GM21723 (cell line): ENCODE measurements at regions not wholly inside any gene's neighbourhood (a gene's known extent, or its start where the extent isn't known, plus 50 kb on each side); places are given as distances from the start of the nearest gene placed in this dataset.

ENCODE experiments used
- ATAC-seq: cut with Tn5 transposase; IDR thresholded peaks from one replicate; pipeline ENCODE4 v1.9.1; 2021; ENCODE audit warnings: mild to moderate bottlenecking, moderate library complexity; ENCODE audit not compliant: unreplicated experiment

DNA sequence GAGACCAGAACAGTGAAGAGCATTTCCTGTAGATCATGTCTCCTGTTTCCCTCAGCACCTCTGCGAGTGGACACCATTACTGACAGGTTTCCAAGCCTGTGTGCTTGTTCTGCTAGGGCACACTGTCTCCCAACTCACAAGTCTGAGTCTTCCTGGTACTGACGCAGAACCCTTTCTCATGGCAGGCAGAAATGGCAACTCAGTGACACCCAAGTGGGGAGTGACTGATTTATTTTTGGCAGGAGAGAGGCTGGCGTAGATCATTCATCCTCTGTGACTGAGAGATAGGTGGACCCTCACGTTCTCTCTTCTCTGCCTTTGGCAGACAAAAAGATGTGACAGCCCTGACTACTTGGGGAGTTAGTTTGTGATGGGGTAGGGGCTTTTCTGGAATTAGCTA lies 183.4 kb downstream of the RFC3 start:
- ATAC-seq = no peak

DNA sequence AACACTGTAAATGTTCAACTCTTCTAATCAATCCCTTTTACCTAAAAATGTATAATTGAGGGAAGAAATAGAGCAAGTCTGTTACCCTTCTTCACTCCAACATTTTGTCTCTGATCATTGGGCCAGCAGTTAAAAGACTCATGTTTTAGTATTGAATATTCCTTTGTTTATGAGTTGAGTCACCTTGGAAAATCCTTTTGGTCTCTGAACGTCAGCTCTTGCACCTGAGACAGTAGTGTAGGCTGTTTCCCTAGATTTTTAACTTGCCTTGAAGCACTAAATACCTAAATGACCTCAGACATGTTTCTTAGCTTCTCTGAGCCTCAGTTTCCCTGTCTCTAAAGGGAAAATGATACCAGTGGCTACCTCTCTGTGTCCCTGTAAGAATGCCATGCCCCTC lies 184.2 kb downstream of the RFC3 start:
- no peak for ATAC-seq

GRCh38 chr13:34002924-34003323 lies 185.0 kb downstream of the RFC3 start:
- ATAC-seq = no peak

GRCh38 chr13:34003656-34004055 lies 185.7 kb downstream of the RFC3 start:
- ATAC-seq = no peak

DNA sequence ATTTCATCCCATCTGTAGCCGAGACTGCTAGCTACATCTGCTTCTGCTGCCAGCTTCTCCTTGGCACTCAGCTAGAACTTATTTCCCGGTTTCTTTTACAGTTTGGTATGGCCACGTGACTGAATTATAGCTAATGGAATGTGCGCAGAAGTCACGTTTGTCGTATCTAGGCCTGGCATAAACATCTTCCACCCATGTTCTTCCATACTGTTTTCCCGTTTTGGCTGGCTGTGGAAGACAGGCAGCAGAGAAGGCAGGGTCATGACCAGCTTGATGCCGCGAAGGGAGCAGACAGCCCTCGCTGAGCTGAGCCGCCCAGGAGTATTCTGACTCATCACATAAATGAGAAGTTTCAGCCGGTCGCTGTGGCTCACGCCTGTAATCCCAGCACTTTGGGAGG lies 186.7 kb downstream of the RFC3 start:
- ATAC-seq = no peak

- ATAC-seq = no peak
These were observed 188.1 kb downstream of the RFC3 start for GRCh38 chr13:34006011-34006410.

DNA sequence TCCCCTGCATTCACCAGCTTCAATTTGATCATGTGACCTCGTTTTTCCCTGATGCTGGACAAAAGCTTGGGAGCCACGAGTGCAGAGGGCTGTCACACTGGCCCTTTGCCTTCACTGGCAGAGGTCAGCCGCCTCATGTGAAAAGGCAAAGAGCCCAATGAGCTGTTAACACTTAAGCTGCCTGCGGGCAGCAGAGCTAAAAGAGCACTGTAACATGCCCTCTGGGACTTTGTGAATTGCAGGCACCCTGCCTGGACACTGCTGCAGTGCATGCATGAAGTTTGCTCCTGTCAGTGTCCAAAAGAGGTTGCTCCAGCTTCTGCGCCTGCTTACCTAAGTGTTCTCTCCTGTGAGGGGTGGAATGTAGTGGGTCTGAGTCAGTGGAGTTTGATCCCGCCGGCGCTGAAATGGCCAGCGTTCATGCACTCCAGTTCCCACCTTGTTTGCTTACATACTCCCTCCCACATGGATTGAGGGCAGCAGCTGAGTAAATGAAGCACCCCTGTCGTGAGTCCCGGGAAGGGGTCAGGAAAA lies 193.7 kb downstream of the RFC3 start:
- no peak for ATAC-seq

GRCh38 chr13:34012382-34012781 lies 194.4 kb downstream of the RFC3 start:
- no peak for ATAC-seq

DNA sequence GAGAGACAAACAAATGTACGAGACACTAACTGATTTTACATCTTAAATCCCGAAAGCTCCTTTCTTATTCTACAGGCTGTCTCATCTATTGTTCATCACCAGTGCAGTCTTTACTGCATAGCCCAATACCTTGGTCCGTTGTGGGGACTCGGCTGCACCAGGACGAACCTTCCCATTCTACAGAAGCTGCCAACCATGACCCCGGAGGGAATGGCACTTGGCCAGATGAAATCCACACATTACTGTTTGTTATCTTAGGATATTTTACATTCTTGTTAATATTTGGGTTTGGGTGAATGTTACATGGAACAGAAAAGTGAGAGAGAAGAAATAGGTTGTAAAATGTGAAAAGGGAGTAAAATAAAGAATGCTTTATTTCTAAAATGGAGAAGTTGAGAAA lies 195.1 kb downstream of the RFC3 start:
- ATAC-seq = no peak

- no peak for ATAC-seq
These were observed 199.3 kb downstream of the RFC3 start for GRCh38 chr13:34017231-34017630.

- ATAC-seq = no peak
These were observed 201.9 kb downstream of the RFC3 start for GRCh38 chr13:34019870-34020269.

GRCh38 chr13:34020388-34020787 lies 202.4 kb downstream of the RFC3 start:
- no peak for ATAC-seq

GRCh38 chr13:34021619-34022018 lies 203.7 kb downstream of the RFC3 start:
- ATAC-seq = no peak

DNA sequence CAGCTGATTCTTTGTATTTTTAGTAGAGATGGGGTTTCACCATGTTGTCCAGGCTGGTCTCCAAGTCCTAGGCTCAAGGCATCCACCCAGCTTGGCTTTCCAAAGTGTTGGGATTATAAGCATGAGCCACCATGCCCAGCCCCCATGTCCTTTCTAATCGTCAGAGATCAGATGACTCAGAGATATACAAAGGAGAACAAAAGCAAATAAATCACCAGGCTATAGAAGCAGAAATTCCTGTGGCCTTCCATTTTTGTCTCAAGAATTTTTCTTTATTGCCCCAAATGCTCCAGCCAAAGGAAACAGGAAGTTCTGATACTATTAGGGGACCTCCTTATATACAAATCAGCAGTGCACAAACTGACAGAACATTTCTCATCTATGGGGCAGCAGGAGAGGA lies 207.8 kb downstream of the RFC3 start:
- no peak for ATAC-seq

GRCh38 chr13:34026308-34026707 lies 208.4 kb downstream of the RFC3 start:
- ATAC-seq = no peak

DNA sequence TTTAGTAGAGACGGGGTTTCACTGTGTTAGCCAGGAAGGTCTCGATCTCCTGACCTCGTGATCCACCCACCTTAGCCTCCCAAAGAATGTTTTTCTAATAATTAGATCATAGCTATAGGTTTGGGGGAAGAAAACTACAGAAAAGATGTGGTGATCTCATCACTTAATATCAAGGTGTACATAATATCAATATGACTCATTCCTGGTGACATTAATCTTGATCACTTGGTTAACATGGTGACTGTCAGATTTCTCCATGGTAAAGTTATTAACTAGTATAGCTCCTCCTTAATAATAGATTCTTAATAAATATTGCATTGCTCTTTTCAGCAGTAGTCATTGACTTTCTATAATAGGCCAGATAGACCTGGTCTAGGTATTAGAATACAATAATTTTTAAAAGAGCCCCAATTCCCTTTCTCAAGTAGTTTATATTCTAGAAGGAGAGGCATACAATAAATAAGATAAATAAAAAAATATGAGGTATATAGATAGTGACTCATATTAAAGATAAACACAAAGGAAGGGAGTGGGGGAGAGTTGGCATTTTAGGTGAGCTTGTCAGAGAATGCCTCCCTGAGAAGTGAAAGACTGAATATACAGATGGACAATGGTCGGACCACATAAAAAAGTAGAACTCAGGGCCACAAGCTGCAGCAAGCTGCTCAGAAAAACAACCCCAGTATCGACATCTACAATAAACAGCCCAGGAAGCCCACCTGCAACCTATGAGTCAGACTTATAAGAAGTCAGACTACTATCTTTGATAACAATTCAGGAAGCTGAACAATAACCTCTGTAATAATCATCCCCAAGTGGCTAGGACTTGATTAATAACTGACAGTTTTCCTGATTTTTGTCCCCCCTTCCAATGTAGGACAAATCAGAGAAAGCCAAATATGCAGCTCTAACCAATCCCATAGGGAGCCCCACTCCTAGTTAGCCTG lies 210.8 kb downstream of the RFC3 start:
- ATAC-seq = no peak

- no peak for ATAC-seq
These were observed 212.8 kb downstream of the RFC3 start for GRCh38 chr13:34030782-34031181.

DNA sequence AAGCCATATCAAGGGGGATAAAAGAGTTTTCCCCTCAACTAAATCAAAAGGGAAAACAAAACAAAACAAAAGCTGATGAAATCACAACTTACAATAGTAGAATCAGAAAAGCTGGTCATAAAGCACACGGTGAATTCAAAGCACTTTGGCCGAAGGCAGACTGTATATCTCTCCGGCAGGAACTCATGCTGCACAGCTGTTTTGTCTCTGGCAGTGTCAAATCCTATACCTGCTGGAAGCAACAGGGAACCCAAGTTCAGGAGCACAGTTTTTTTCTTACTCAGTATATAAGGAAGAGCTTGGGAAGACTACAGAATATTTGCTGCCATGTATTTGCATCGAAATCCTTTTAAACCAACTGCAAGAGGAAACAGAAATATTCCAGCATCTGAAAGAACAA lies 213.7 kb downstream of the RFC3 start:
- ATAC-seq = no peak

- ATAC-seq = no peak
These were observed 216.5 kb downstream of the RFC3 start for GRCh38 chr13:34034411-34034810.

DNA sequence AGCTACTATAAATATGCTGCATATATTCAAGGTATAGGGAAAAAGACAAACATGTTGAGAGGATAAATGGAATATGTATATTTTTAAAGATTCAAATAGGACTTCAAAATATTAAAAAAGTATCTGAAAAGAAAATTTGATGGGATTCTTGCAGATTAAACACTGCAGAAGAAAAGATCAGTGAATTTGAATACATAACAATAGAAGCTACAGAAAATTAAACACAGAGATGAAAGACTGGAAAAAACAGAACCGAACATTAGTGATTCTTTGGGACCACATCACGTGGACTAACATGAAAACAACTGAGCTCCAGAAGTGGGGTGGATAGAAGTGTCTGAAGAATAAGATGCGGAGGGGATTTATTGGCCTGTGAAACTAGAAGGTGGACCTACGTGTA lies 217.2 kb downstream of the RFC3 start:
- ATAC-seq = no peak

DNA sequence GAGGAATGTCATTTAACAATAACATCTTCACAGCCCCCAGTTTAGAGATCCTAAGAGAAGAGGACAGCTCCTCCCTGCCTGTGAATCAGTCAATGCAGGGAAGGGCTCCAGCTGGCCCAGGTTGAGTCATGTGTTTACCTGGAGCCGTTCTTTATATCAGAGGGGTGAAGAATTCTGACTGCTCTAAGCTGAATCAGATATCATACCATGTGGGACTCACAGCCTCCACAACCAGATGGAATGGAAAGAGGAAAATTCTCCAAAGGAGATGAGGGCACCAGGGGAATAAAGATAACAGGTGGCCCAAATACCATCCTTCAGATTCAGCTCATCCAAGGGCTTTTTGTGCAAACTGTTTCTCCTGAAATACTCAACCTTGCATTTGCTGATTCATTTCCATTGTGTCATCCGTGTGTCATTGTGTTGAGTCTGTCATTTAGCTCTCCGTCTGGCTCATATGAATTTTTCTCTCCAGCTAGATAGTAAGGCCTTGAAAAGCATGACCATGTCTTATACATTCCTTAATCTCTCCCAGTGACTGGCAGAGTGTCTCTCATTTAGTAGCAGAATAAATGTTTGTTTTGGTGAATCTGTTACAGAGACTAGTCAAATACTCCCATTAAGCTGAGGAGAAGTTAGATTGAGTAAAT lies 217.9 kb downstream of the RFC3 start:
- no peak for ATAC-seq
